ENCODE measurements at regions not wholly inside any gene's neighbourhood (a gene's known extent, or its start where the extent isn't known, plus 50 kb on each side); places are given as distances from the start of the nearest gene placed in this dataset.

DNA sequence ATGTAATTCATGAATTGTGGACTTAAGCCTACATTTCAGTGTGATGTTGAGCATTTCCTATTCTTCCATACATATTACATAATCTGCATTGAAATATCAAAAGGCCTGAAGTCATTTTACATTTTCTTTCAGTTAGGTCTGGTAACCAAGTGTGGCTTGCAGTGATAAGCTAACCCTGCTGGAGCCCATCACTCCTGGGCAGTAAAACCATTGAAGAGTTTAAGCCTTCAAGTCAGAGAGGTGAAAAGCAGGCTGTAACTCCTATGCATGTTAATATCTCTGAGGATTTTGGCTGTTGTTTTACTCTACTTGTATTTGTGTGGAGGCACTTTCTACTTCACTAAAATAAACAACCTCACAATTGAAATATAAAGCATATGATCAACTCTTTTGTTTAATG, 248.8 kb downstream of the SLITRK5 start:
- TF ChIP-seq ZNF274 (IDR thresholded peaks at IDR 0.05; ENCODE audit: low read depth, low read length) (no peak), YY1 (IDR thresholded peaks at IDR 0.05; ENCODE audit: insufficient read depth, insufficient read length) (no peak), SUZ12 (IDR thresholded peaks at IDR 0.05; ENCODE audit: extremely low read depth, insufficient read depth, insufficient read length) (no peak)
